Panc1 (cell line): ENCODE measurements at regions not wholly inside any gene's neighbourhood (a gene's known extent, or its start where the extent isn't known, plus 50 kb on each side); places are given as distances from the start of the nearest gene placed in this dataset.

Experiments
- ATAC-seq: fragments of 200-7000 bp; cut with Tn5 transposase; 2 replicates; pipeline ENCODE4 v1.9.1; 2020; ENCODE audit warnings: mild to moderate bottlenecking, moderate library complexity
- BruUV-seq: library from RNA; stranded (reverse); fragments of 400-500 nt; replicated peaks from 2 replicates; lab custom pipeline; 2021; lab: Mats Ljungman, UMichigan
- CTCF ChIA-PET: fragments of 300-600 bp; sonication (Branson Sonifier 250); formaldehyde crosslinking; loops from one replicate; lab custom pipeline; 2022; ENCODE audit warnings: antibody characterized with exemption; lab: Charles Lee
- POLR2A ChIA-PET: fragments of 300-600 bp; sonication (Branson Sonifier 250); formaldehyde crosslinking; loops from one replicate; lab custom pipeline; 2022; ENCODE audit warnings: antibody characterized with exemption; lab: Charles Lee
- DNase-seq: peaks from one replicate; pipeline ENCODE4 v3.0.0-alpha.2; 2010; ENCODE audit warnings: low read depth, low spot score
- H3K27ac ChIP-seq: 2 replicates; pipeline ENCODE4 v1.5.1; 2011; ENCODE audit warnings: mild to moderate bottlenecking, low read length, inconsistent platforms
- H3K27me3 ChIP-seq: fragments of 200-500 bp; sonication (Bioruptor generic); 2 replicates; pipeline ENCODE4 v1.6.0; 2014; ENCODE audit warnings: low read length, inconsistent platforms; ENCODE audit not compliant: control insufficient read depth, insufficient read depth
- H3K36me3 ChIP-seq: fragments of 200-500 bp; sonication (Bioruptor generic); 2 replicates; pipeline ENCODE4 v1.5.1; 2014; ENCODE audit warnings: inconsistent platforms, mild to moderate bottlenecking, low read length, moderate library complexity; ENCODE audit not compliant: control insufficient read depth, insufficient read depth
- H3K4me1 ChIP-seq: 2 replicates; pipeline ENCODE4 v1.5.1; 2011; ENCODE audit warnings: inconsistent platforms, mild to moderate bottlenecking, low read length, moderate library complexity; ENCODE audit not compliant: control insufficient read depth, insufficient read depth
- H3K4me3 ChIP-seq, 2 experiments: 2 replicates each; pipeline ENCODE4 v1.5.1; 2011 to 2012; ENCODE audit warnings: low read depth in 2 of 2, low read length in 2 of 2, mild to moderate bottlenecking in 2 of 2, inconsistent platforms in 1 of 2, moderate library complexity in 1 of 2
- H3K9me3 ChIP-seq: fragments of 200-500 bp; sonication (Bioruptor generic); 2 replicates; pipeline ENCODE4 v1.5.1; 2014; ENCODE audit warnings: low read depth, mild to moderate bottlenecking, inconsistent platforms, low read length, moderate library complexity; ENCODE audit not compliant: control insufficient read depth, insufficient read depth
- POLR2AphosphoS5 ChIP-seq: IDR thresholded peaks from 2 replicates; pipeline ENCODE4 v1.6.1; 2012; ENCODE audit warnings: mild to moderate bottlenecking, low read depth, low read length, moderate library complexity
- SIN3A ChIP-seq: IDR thresholded peaks from 2 replicates; pipeline ENCODE4 v1.6.1; 2012; ENCODE audit warnings: low read depth, mild to moderate bottlenecking, low read length, moderate library complexity, borderline replicate concordance; ENCODE audit not compliant: insufficient read depth
- TCF7L2 ChIP-seq: IDR thresholded peaks from 2 replicates; pipeline ENCODE4 v1.6.1; 2011; ENCODE audit warnings: mild to moderate bottlenecking, low read depth, low read length, inconsistent platforms
- in situ Hi-C: cut with HindIII; loops from 2 replicates; pipeline ENCODE4 v1.10.0; 2016; ENCODE audit warnings: low sequenced_read_pairs, low pct_unique_long_range_greater_than_20kb
- intact Hi-C: fragments of 100-400 bp; cut with micrococcal nuclease; formaldehyde crosslinking; loops from one replicate; pipeline ENCODE4 v1.10.0; 2022; ENCODE audit not compliant: unreplicated experiment
- TF ChIP-seq, protein P1 (sequence below): fragments of 450-650 bp; IDR thresholded peaks from 2 replicates; pipeline ENCODE4 v1.5.1; 2017; ENCODE audit warnings: mild to moderate bottlenecking
- TF ChIP-seq, protein P2 (sequence below), 2 experiments: IDR thresholded peaks; 2 replicates each; pipeline ENCODE4 v1.6.1; 2011 to 2012; ENCODE audit warnings: low read depth in 2 of 2, control low read depth in 1 of 2, low read length in 1 of 2, mild to moderate bottlenecking in 1 of 2, moderate library complexity in 1 of 2; ENCODE audit not compliant: insufficient read depth in 1 of 2

DNA sequence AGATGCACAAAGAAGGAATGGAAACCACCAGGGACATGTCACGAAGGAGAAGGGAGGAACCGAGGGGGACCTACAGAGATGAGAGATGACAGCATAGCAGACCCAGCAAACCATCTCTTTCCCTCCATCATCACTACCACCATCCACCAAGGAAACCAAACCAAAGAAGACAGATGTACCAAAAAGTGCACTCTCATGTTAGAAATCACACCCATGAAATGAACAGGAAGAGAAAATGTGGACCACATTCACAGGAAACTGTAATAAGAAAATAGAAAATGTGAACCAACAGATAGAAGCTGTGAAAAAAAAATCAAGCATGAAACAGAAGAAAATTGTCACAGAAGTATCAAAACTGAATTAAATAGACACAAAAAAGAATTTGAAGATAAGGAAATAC is 672.7 kb downstream of the QKI start:
- H3K27me3 ChIP-seq, result no peaks in the 10 kb centered on the region
- intact Hi-C loops, result no loop called here
- ATAC-seq, result no peak
- TF ChIP-seq SIN3A (no peak), POLR2AphosphoS5 (no peak), TCF7L2 (no peak)
- TF ChIP-seq, protein P1, sequence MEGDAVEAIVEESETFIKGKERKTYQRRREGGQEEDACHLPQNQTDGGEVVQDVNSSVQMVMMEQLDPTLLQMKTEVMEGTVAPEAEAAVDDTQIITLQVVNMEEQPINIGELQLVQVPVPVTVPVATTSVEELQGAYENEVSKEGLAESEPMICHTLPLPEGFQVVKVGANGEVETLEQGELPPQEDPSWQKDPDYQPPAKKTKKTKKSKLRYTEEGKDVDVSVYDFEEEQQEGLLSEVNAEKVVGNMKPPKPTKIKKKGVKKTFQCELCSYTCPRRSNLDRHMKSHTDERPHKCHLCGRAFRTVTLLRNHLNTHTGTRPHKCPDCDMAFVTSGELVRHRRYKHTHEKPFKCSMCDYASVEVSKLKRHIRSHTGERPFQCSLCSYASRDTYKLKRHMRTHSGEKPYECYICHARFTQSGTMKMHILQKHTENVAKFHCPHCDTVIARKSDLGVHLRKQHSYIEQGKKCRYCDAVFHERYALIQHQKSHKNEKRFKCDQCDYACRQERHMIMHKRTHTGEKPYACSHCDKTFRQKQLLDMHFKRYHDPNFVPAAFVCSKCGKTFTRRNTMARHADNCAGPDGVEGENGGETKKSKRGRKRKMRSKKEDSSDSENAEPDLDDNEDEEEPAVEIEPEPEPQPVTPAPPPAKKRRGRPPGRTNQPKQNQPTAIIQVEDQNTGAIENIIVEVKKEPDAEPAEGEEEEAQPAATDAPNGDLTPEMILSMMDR, result no peak
- TF ChIP-seq, protein P2, sequence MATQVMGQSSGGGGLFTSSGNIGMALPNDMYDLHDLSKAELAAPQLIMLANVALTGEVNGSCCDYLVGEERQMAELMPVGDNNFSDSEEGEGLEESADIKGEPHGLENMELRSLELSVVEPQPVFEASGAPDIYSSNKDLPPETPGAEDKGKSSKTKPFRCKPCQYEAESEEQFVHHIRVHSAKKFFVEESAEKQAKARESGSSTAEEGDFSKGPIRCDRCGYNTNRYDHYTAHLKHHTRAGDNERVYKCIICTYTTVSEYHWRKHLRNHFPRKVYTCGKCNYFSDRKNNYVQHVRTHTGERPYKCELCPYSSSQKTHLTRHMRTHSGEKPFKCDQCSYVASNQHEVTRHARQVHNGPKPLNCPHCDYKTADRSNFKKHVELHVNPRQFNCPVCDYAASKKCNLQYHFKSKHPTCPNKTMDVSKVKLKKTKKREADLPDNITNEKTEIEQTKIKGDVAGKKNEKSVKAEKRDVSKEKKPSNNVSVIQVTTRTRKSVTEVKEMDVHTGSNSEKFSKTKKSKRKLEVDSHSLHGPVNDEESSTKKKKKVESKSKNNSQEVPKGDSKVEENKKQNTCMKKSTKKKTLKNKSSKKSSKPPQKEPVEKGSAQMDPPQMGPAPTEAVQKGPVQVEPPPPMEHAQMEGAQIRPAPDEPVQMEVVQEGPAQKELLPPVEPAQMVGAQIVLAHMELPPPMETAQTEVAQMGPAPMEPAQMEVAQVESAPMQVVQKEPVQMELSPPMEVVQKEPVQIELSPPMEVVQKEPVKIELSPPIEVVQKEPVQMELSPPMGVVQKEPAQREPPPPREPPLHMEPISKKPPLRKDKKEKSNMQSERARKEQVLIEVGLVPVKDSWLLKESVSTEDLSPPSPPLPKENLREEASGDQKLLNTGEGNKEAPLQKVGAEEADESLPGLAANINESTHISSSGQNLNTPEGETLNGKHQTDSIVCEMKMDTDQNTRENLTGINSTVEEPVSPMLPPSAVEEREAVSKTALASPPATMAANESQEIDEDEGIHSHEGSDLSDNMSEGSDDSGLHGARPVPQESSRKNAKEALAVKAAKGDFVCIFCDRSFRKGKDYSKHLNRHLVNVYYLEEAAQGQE (IDR thresholded peaks at IDR 0.05; ENCODE audit: insufficient read depth in 1 of 2, low read depth in 2 of 2, low read length in 1 of 2), result no peak
- no TSS peak for BruUV-seq
- no peak overlapping the region for H3K4me3 ChIP-seq
- H3K36me3 ChIP-seq, result no peaks in the 10 kb centered on the region
- ChIA-PET CTCF (no interaction called here), POLR2A (no interaction called here)
- H3K27ac ChIP-seq, result no peak overlapping the region
- H3K9me3 ChIP-seq, result no peaks in the 10 kb centered on the region
- H3K4me1 ChIP-seq, result no peaks in the 10 kb centered on the region
- no peak for DNase-seq
- in situ Hi-C loops, result no loop called here

DNA sequence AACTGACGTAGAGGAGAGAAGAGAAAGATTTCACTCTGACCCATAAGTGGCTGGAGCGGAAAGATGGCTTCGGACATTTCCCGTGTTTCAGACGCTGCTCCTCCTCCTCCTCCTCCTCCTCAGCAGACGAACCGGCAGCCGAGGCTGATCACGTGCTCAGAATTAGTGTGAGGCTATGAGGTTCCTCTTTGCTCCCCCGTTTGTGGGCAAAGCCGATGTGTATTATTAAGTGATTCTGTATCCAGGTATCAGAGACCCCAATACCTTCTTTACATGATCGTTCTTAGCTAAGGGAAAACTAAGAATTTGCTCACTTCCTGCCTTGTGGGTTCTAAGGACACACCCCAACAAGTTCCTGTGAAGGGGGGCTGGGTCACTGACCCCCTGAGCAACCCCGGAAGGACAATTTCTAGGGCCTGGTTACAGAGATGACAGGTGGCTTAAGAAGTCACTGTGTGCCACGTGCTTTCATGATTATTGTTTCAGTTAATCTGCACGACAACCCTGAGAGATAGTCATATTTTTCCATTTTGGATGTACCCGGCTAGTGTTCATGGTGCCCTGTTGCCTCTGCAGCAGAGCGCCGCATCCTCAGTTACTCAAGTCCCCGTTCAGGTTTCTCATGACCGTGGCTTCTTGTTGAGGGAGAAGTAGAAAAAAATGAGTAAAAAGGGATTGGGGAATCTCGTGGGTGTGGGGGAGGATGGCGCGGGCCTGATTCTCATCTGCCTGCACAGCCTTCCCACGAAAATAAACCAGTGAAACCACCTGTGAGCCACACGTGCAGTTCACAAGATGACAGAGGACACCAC is 671.8 kb downstream of the QKI start:
- Histone ChIP-seq H3K4me3 (no peak overlapping the region), H3K4me1 (no peaks in the 10 kb centered on the region), H3K27me3 (no peaks in the 10 kb centered on the region), H3K27ac (no peak overlapping the region), H3K9me3 (no peaks in the 10 kb centered on the region), H3K36me3 (no peaks in the 10 kb centered on the region)
- intact Hi-C loops (no loop called here), in situ Hi-C loops (no loop called here)
- POLR2A ChIA-PET, result no interaction called here
- no peak for TF ChIP-seq SIN3A
- TF ChIP-seq, protein P2 (IDR thresholded peaks at IDR 0.05; ENCODE audit: insufficient read depth in 1 of 2, low read depth in 2 of 2, low read length in 1 of 2), result no peak
- no peak for TF ChIP-seq TCF7L2
- no peak for TF ChIP-seq POLR2AphosphoS5
- CTCF ChIA-PET, result interaction anchor here (0.6 kb wide), 1 partner anchor 49 kb away, joined by 5 read pairs; no protein-coding TSS in a partner anchor
- no TSS peak for BruUV-seq
- no peak for DNase-seq
- ATAC-seq, result no peak
